Smooth muscle cell (in vitro differentiated cells): ENCODE measurements at regions not wholly inside any gene's neighbourhood (a gene's known extent, or its start where the extent isn't known, plus 50 kb on each side); places are given as distances from the start of the nearest gene placed in this dataset.

Source experiments
- DNase-seq: peaks from one replicate; lab custom pipeline; 2025; ENCODE audit not compliant: unreplicated experiment; lab: John Stamatoyannopoulos, UW
- H2AFZ ChIP-seq: fragments of 200-600 bp; sonication (generic); 2 replicates; pipeline ENCODE4 v1.6.0; 2016; ENCODE audit warnings: antibody characterized with exemption, low read depth, mild to moderate bottlenecking
- H3F3A ChIP-seq: fragments of 200-600 bp; sonication (generic); 2 replicates; pipeline ENCODE4 v1.6.0; 2017; ENCODE audit warnings: antibody characterized with exemption, low read depth
- H3K27ac ChIP-seq: fragments of 200-600 bp; sonication (generic); 2 replicates; pipeline ENCODE4 v1.5.1; 2016; ENCODE audit warnings: low read depth, mild to moderate bottlenecking
- H3K27me3 ChIP-seq: fragments of 200-600 bp; sonication (generic); 2 replicates; pipeline ENCODE4 v1.6.1; 2016; ENCODE audit warnings: low read depth, mild to moderate bottlenecking
- H3K36me3 ChIP-seq: fragments of 200-600 bp; sonication (generic); 2 replicates; pipeline ENCODE4 v1.5.1; 2016; ENCODE audit warnings: low read depth
- H3K4me1 ChIP-seq: fragments of 200-600 bp; sonication (generic); 2 replicates; pipeline ENCODE4 v1.5.1; 2016; ENCODE audit warnings: low read depth
- H3K4me2 ChIP-seq: fragments of 200-600 bp; sonication (generic); 2 replicates; pipeline ENCODE4 v1.6.0; 2016; ENCODE audit warnings: mild to moderate bottlenecking
- H3K4me3 ChIP-seq: fragments of 200-600 bp; sonication (generic); 2 replicates; pipeline ENCODE4 v1.5.1; 2016; ENCODE audit warnings: mild to moderate bottlenecking
- H3K79me2 ChIP-seq: fragments of 200-600 bp; sonication (generic); 2 replicates; pipeline ENCODE4 v1.6.0; 2016; ENCODE audit warnings: low read depth, mild to moderate bottlenecking
- H3K9ac ChIP-seq: fragments of 200-600 bp; sonication (generic); 2 replicates; pipeline ENCODE4 v1.6.0; 2016; ENCODE audit warnings: low read depth
- H3K9me3 ChIP-seq: fragments of 200-600 bp; sonication (generic); replicated peaks from 2 replicates; pipeline ENCODE4 v1.5.1; 2016; ENCODE audit warnings: low read depth
- H4K20me1 ChIP-seq: fragments of 200-600 bp; sonication (generic); 2 replicates; pipeline ENCODE4 v1.6.0; 2016; ENCODE audit warnings: low read depth
- CTCF ChIP-seq: fragments of 200-600 bp; sonication (generic); IDR thresholded peaks from 2 replicates; pipeline ENCODE4 v1.5.1; 2017; ENCODE audit warnings: borderline replicate concordance, mild to moderate bottlenecking, antibody characterized with exemption; ENCODE audit not compliant: insufficient read depth, poor library complexity, severe bottlenecking
- WGBS: methylation state at CpG from one replicate; pipeline ENCODE4 v1.1.7; 2016; ENCODE audit warnings: low lambda C conversion rate; 5-methylcytosine and 5-hydroxymethylcytosine counted together

- Histone ChIP-seq H3K9me3 (no peaks in the 10 kb centered on the region), H3K79me2 (no peaks in the 10 kb centered on the region), H3K4me3 (no peak overlapping the region), H3F3A (no peaks in the 10 kb centered on the region), H2AFZ (no peak overlapping the region), H3K27me3 (no peaks in the 10 kb centered on the region), H3K9ac (no peak overlapping the region), H4K20me1 (no peaks in the 10 kb centered on the region), H3K36me3 (no peaks in the 10 kb centered on the region), H3K4me1 (no peaks in the 10 kb centered on the region), H3K4me2 (no peak overlapping the region), H3K27ac (no peak overlapping the region)
- no peak for TF ChIP-seq CTCF
- no peak for DNase-seq
These were observed 226.4 kb upstream of the DPYD start for GRCh38 chr1:98147280-98147679.

GRCh38 chr1:98145655-98146054 lies 224.8 kb upstream of the DPYD start:
- H3K4me2 ChIP-seq, result no peak overlapping the region
- H3K36me3 ChIP-seq, result no peaks in the 10 kb centered on the region
- H3K4me1 ChIP-seq, result no peaks in the 10 kb centered on the region
- WGBS, result 93% methylated on average over 2 of the region's 2 CpGs
- H3K27ac ChIP-seq, result no peak overlapping the region
- no peaks in the 10 kb centered on the region for H3K79me2 ChIP-seq
- no peaks in the 10 kb centered on the region for H4K20me1 ChIP-seq
- H3K27me3 ChIP-seq, result no peaks in the 10 kb centered on the region
- H3F3A ChIP-seq, result no peaks in the 10 kb centered on the region
- no peak for DNase-seq
- no peak for TF ChIP-seq CTCF
- no peak overlapping the region for H2AFZ ChIP-seq
- H3K4me3 ChIP-seq, result no peak overlapping the region
- H3K9ac ChIP-seq, result no peak overlapping the region
- H3K9me3 ChIP-seq, result no peaks in the 10 kb centered on the region

GRCh38 chr1:98143403-98143802 lies 222.6 kb upstream of the DPYD start:
- Histone ChIP-seq H3F3A (no peaks in the 10 kb centered on the region), H2AFZ (no peak overlapping the region), H3K9ac (no peak overlapping the region), H3K4me3 (no peak overlapping the region), H3K4me2 (no peak overlapping the region), H3K9me3 (no peaks in the 10 kb centered on the region), H3K27ac (no peak overlapping the region), H3K36me3 (no peaks in the 10 kb centered on the region), H3K79me2 (no peaks in the 10 kb centered on the region), H3K27me3 (no peaks in the 10 kb centered on the region), H3K4me1 (no peaks in the 10 kb centered on the region), H4K20me1 (no peaks in the 10 kb centered on the region)
- TF ChIP-seq CTCF, result no peak
- 75% methylated on average over 2 of the region's 2 CpGs for WGBS
- DNase-seq, result no peak

- no peaks in the 10 kb centered on the region for H3F3A ChIP-seq
- no peak for DNase-seq
- no peak overlapping the region for H2AFZ ChIP-seq
- no peaks in the 10 kb centered on the region for H3K27me3 ChIP-seq
- no peaks in the 10 kb centered on the region for H3K9me3 ChIP-seq
- no peaks in the 10 kb centered on the region for H3K36me3 ChIP-seq
- no peak overlapping the region for H3K4me2 ChIP-seq
- no peak overlapping the region for H3K9ac ChIP-seq
- H3K4me1 ChIP-seq, result no peaks in the 10 kb centered on the region
- H3K79me2 ChIP-seq, result no peaks in the 10 kb centered on the region
- H3K4me3 ChIP-seq, result no peak overlapping the region
- H3K27ac ChIP-seq, result no peak overlapping the region
- 94% methylated on average over 4 of the region's 4 CpGs for WGBS
- no peak for TF ChIP-seq CTCF
- no peaks in the 10 kb centered on the region for H4K20me1 ChIP-seq
These were observed 212.3 kb upstream of the DPYD start for GRCh38 chr1:98133131-98133530.
